ENCODE measurements at regions not wholly inside any gene's neighbourhood (a gene's known extent, or its start where the extent isn't known, plus 50 kb on each side); places are given as distances from the start of the nearest gene placed in this dataset.

DNA sequence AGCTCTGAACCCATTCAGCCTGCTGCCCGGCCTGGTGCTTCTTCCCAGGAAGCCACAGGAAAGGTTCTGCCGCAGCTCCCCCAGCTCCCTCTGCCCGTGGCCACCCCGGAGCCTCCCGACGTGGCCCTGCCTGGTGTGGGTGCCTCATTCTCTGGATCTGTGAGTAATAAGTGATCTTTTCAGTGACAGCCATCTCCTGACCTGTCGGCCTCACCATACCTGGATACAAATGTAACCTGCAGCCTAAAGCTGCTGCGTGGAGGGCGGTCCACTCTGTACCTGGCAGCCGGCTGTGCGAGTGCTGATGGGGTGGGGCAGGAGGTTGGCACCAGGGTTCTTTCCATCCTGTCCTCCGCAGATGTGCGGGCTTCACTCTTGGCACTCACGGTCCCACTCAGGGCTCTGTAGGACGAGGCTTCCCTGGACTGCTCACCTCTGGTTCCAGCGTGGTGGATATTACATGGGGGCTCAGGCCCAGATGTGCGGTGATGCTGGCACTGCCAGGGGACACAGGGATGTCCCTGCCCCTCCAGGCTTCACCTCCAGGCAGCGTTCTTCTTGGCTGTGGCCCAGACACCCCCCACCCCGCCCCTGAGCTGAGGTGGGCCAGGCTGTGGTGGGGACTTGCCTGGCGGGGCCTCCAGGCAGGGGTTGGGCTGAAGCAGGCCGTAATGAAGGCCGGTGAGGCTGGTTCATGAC is 748.5 kb downstream of the BRD1 start:
- Histone ChIP-seq H3K27me3 (ENCODE audit: control insufficient read depth, insufficient read depth, low read length) (no peaks in the 10 kb centered on the region; the same call in 1 of the 2 replicates), H3K27ac (ENCODE audit: low read length) (no peak overlapping the region), H3K4me1 (ENCODE audit: control insufficient read depth, insufficient read depth, low read length) (no peaks in the 10 kb centered on the region), H3K36me3 (ENCODE audit: control insufficient read depth, insufficient read depth, low read length) (no peaks in the 10 kb centered on the region), H3K4me3 (ENCODE audit: low read depth in 2 of 2, low read length in 2 of 2) (no peak overlapping the region), H3K9me3 (ENCODE audit: control insufficient read depth, insufficient read depth, low read depth, low read length) (no peaks in the 10 kb centered on the region)
- intact Hi-C loops (cut with micrococcal nuclease; ENCODE audit: unreplicated experiment) = no loop called here
- ATAC-seq = no peak
- TF ChIP-seq POLR2AphosphoS5 (IDR thresholded peaks at IDR 0.05; ENCODE audit: low read depth, low read length) (no peak), SIN3A (IDR thresholded peaks at IDR 0.05; ENCODE audit: borderline replicate concordance, insufficient read depth, low read depth, low read length) (no peak), REST (IDR thresholded peaks at IDR 0.05; ENCODE audit: insufficient read depth in 1 of 2, low read depth in 2 of 2, low read length in 1 of 2) (no peak), TCF7L2 (IDR thresholded peaks at IDR 0.05; ENCODE audit: low read depth, low read length) (no peak)
- TF ChIP-seq, protein P1, sequence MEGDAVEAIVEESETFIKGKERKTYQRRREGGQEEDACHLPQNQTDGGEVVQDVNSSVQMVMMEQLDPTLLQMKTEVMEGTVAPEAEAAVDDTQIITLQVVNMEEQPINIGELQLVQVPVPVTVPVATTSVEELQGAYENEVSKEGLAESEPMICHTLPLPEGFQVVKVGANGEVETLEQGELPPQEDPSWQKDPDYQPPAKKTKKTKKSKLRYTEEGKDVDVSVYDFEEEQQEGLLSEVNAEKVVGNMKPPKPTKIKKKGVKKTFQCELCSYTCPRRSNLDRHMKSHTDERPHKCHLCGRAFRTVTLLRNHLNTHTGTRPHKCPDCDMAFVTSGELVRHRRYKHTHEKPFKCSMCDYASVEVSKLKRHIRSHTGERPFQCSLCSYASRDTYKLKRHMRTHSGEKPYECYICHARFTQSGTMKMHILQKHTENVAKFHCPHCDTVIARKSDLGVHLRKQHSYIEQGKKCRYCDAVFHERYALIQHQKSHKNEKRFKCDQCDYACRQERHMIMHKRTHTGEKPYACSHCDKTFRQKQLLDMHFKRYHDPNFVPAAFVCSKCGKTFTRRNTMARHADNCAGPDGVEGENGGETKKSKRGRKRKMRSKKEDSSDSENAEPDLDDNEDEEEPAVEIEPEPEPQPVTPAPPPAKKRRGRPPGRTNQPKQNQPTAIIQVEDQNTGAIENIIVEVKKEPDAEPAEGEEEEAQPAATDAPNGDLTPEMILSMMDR (IDR thresholded peaks at IDR 0.05) = no peak
- in situ Hi-C loops (cut with HindIII; ENCODE audit: low pct_unique_long_range_greater_than_20kb, low sequenced_read_pairs) = no loop called here
- CTCF ChIA-PET = no interaction called here
- no TSS peak for BruUV-seq (replicated peaks)
- POLR2A ChIA-PET = no interaction called here
- no peak for DNase-seq (ENCODE audit: low read depth, low spot score)

DNA sequence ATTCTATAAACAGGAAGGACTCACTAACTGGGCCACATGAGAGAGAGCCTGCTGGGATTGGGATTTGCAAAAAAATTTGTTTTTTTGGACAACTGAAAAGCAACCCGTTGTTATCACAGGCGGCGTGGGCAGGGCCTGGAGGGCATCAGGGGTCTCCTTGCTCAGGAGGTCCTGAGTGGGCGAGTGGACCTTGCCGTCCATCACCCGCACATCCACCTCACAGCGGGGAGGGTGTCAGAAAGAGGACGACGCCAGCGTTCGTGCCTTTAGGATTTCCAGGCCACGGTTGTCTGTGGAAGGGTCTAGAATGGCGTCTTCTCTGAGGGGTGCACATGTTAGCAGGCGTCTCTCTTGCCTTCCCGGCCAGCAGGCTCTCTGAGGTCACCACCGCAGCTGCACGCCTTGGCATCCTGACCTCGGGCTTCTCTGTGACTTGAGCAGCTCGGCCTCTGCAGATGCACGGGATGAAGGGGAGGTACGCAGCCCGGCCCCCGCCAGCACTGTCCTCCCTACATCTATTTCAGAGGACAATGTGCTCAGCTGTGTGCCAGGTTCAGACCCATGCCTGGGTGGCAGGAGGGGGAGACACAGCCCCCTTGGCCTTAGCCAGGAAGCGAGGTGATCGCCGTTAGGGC is 749.5 kb downstream of the BRD1 start:
- ChIA-PET CTCF (no interaction called here), POLR2A (no interaction called here)
- Histone ChIP-seq H3K27me3 (ENCODE audit: control insufficient read depth, insufficient read depth, low read length) (no peaks in the 10 kb centered on the region; the same call in 1 of the 2 replicates), H3K4me1 (ENCODE audit: control insufficient read depth, insufficient read depth, low read length) (no peaks in the 10 kb centered on the region), H3K4me3 (ENCODE audit: low read depth in 2 of 2, low read length in 2 of 2) (no peak overlapping the region), H3K9me3 (ENCODE audit: control insufficient read depth, insufficient read depth, low read depth, low read length) (no peaks in the 10 kb centered on the region), H3K36me3 (ENCODE audit: control insufficient read depth, insufficient read depth, low read length) (no peaks in the 10 kb centered on the region), H3K27ac (ENCODE audit: low read length) (no peak overlapping the region)
- no peak for ATAC-seq
- in situ Hi-C loops (cut with HindIII; ENCODE audit: low pct_unique_long_range_greater_than_20kb, low sequenced_read_pairs) (no loop called here), intact Hi-C loops (cut with micrococcal nuclease; ENCODE audit: unreplicated experiment) (no loop called here)
- DNase-seq (ENCODE audit: low read depth, low spot score) = no peak
- TF ChIP-seq, protein P1 (IDR thresholded peaks at IDR 0.05) = no peak
- TF ChIP-seq REST (IDR thresholded peaks at IDR 0.05; ENCODE audit: insufficient read depth in 1 of 2, low read depth in 2 of 2, low read length in 1 of 2) (no peak), TCF7L2 (IDR thresholded peaks at IDR 0.05; ENCODE audit: low read depth, low read length) (no peak), SIN3A (IDR thresholded peaks at IDR 0.05; ENCODE audit: borderline replicate concordance, insufficient read depth, low read depth, low read length) (no peak), POLR2AphosphoS5 (IDR thresholded peaks at IDR 0.05; ENCODE audit: low read depth, low read length) (no peak)
- no TSS peak for BruUV-seq (replicated peaks)

Measured in Panc1 (cell line).